IPS-18c (cell line): ENCODE measurements at regions not wholly inside any gene's neighbourhood (a gene's known extent, or its start where the extent isn't known, plus 50 kb on each side); places are given as distances from the start of the nearest gene placed in this dataset.

Source experiments
- H3K4me3 ChIP-seq: 2 replicates; pipeline ENCODE4 v1.7.0; 2013; ENCODE audit warnings: low read depth, mild to moderate bottlenecking, low read length, moderate library complexity; ENCODE audit not compliant: insufficient read depth
- H3K9me3 ChIP-seq: one replicate; pipeline ENCODE4 v1.6.1; 2013; ENCODE audit warnings: mild to moderate bottlenecking, low read length, moderate library complexity; ENCODE audit not compliant: control insufficient read depth, insufficient read depth

GRCh38 chr7:132733860-132734259 lies 157.6 kb upstream of the PLXNA4 start:
- H3K4me3 ChIP-seq, result no peak overlapping the region

GRCh38 chr7:132732321-132732865 lies 156.1 kb upstream of the PLXNA4 start:
- H3K4me3 ChIP-seq, result no peak overlapping the region

More at GRCh38 chr7:132733860-132734259, 157.6 kb upstream of the PLXNA4 start:
- no peaks in the 10 kb centered on the region for H3K9me3 ChIP-seq

GRCh38 chr7:132730105-132730504 lies 153.8 kb upstream of the PLXNA4 start:
- H3K4me3 ChIP-seq, result no peak overlapping the region
- H3K9me3 ChIP-seq, result no peaks in the 10 kb centered on the region

More at GRCh38 chr7:132732321-132732865, 156.1 kb upstream of the PLXNA4 start:
- no peaks in the 10 kb centered on the region for H3K9me3 ChIP-seq

- Histone ChIP-seq H3K4me3 (no peak overlapping the region), H3K9me3 (no peaks in the 10 kb centered on the region)
These were observed 147.3 kb upstream of the PLXNA4 start for GRCh38 chr7:132723506-132724081.

DNA sequence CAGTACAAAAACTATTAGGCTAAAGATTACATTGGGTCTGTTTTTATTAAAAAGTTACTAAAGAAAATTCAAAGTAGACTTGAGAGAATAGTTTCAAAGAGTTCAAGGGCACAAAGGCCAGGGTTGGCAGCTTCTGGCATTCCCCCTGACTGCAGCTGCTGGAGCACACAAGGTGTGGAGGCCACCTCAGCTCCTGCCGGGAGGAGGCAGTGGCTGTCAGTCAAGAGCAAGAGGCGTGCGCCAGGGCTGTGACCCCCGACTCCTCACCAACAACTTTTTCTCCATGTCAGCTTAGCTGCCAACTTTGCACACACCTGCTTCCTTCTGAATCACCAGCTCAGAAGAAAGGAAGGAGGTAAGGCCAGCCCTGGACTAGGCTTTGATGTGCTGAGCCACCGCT lies 144.6 kb upstream of the PLXNA4 start:
- H3K9me3 ChIP-seq, result no peaks in the 10 kb centered on the region
- no peak overlapping the region for H3K4me3 ChIP-seq

DNA sequence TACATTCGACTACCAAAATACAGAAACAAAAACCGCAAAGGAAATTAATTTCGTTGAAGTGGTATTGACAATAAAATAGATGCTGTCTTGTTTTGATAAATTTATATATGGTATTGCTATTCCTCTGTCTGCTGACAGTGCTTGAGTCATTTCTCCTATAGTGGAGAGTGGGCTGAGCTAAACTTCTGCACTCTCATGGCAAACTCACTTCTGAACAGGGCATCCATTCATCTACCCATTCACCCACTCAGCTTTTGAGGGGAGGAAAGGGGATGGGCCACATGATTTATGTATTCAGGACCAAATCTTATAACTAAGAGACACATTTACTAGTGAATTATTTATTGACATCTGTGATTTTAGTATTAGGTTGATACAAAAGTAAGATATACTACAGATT lies 137.6 kb upstream of the PLXNA4 start:
- H3K9me3 ChIP-seq, result no peaks in the 10 kb centered on the region
- H3K4me3 ChIP-seq, result no peak overlapping the region

DNA sequence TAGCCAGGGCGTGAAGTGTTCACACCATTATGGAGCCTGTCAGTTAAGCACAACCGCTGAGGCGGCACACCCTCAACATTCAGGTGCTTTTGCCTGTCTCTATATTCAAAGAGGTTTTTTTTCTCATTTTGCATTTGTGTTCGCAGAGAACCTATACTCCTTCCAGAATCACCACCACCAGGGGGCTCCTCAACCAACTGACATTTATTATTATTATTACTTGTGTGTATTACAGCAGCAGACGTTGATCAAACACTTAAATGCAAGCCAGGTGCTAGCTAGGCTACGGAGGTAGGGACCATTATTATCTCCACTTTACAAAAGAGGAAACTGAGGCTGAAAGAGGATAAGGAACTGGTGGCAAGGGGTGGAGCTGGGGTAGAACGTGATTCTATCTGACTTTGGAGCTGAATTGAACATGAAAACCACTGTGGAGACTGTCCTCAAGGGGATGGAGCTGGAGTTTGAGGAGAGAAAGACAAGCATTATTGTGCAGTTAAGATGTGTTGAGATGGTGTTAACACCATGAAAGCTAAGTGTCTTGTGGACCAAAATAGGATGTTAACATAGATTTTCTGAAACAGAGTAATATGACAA lies 133.8 kb upstream of the PLXNA4 start:
- H3K9me3 ChIP-seq, result no peaks in the 10 kb centered on the region
- H3K4me3 ChIP-seq, result no peak overlapping the region

DNA sequence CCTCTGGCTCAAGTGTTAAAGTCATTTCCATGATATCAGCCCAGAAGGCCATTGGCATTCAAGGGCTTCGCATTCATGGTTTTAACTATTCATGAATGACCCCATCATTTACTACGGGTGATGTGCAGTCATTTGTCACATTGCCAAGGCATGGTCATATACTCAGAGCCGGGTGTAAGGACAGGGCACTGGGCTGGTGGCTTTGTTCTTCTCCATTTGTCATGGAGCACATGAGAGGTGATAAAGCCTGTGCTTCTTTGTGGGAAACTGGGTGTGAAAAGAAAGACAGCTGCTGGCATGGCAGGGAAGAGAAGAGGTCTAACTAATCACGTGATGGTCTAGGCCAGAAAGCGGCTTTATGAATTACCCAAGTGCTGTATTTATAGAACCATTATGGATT lies 132.2 kb upstream of the PLXNA4 start:
- no peaks in the 10 kb centered on the region for H3K9me3 ChIP-seq
- no peak overlapping the region for H3K4me3 ChIP-seq

DNA sequence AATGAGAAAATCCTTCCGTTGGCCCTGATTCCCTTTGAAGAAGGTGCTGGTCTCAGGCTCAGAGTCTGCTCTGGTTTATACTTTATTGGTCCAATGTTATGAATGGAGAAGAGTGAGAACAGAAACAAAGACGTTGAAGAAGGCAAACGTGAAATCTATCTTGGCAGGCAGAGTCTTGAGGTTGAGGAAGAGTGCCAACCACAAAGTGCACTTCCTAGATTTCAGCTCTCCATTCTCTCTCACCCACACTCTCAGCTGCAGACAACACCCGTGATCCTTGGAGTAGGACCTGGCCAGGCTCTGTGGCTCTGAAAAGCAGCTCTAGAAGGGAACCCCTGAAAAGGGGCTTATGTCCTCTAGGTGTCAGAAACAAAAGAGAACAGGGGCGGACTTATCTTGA lies 128.9 kb upstream of the PLXNA4 start:
- no peaks in the 10 kb centered on the region for H3K9me3 ChIP-seq

GRCh38 chr7:132703742-132704141 lies 127.5 kb upstream of the PLXNA4 start:
- no peak overlapping the region for H3K4me3 ChIP-seq
- H3K9me3 ChIP-seq, result no peaks in the 10 kb centered on the region

More for the DNA sequence above, 128.9 kb upstream of the PLXNA4 start:
- H3K4me3 ChIP-seq, result no peak overlapping the region

DNA sequence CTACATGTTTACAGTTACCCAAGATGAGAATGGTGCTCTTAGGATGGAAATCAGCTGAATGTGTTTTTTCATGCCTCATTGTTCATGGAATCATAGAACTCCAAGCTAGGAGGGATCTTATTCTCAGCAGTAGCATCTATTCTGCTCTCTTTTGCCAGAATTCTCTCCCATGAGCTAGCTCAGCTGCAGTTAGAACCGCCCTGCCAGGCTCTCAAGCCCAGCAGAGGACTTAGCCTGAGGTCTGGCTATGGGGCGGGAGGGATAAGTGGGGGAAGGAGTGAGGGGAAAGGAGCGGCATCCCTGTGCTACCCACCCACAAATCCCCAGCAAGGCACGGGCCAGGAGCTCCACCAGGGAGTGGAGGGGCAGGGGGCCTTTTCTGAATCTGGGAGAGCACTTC lies 120.7 kb upstream of the PLXNA4 start:
- Histone ChIP-seq H3K9me3 (no peaks in the 10 kb centered on the region), H3K4me3 (no peak overlapping the region)

- no peak overlapping the region for H3K4me3 ChIP-seq
- no peaks in the 10 kb centered on the region for H3K9me3 ChIP-seq
These were observed 120.1 kb upstream of the PLXNA4 start for GRCh38 chr7:132696332-132696731.

- Histone ChIP-seq H3K4me3 (no peak overlapping the region), H3K9me3 (peaks cover under 1% of the 10 kb centered on the region)
These were observed 114.9 kb upstream of the PLXNA4 start for GRCh38 chr7:132691201-132691600.

- peaks cover 6% of the 10 kb centered on the region for H3K9me3 ChIP-seq
- H3K4me3 ChIP-seq, result no peak overlapping the region
These were observed 113.9 kb upstream of the PLXNA4 start for GRCh38 chr7:132690174-132690573.

- Histone ChIP-seq H3K4me3 (no peak overlapping the region), H3K9me3 (peaks cover 6% of the 10 kb centered on the region)
These were observed 111.7 kb upstream of the PLXNA4 start for GRCh38 chr7:132687981-132688383.

- Histone ChIP-seq H3K9me3 (peaks cover 6% of the 10 kb centered on the region), H3K4me3 (no peak overlapping the region)
These were observed 110.7 kb upstream of the PLXNA4 start for GRCh38 chr7:132687016-132687415.

GRCh38 chr7:132685277-132685676 lies 109.0 kb upstream of the PLXNA4 start:
- Histone ChIP-seq H3K9me3 (peaks cover 6% of the 10 kb centered on the region), H3K4me3 (no peak overlapping the region)

GRCh38 chr7:132683896-132684690 lies 107.8 kb upstream of the PLXNA4 start:
- Histone ChIP-seq H3K9me3 (peaks cover 6% of the 10 kb centered on the region), H3K4me3 (no peak overlapping the region)
